HG03558 (cell line): ENCODE measurements at regions not wholly inside any gene's neighbourhood (a gene's known extent, or its start where the extent isn't known, plus 50 kb on each side); places are given as distances from the start of the nearest gene placed in this dataset.

Source experiments
- ATAC-seq: cut with Tn5 transposase; IDR thresholded peaks from one replicate; pipeline ENCODE4 v1.9.1; 2021; ENCODE audit warnings: moderate number of reproducible peaks; ENCODE audit not compliant: unreplicated experiment; ENCODE audit errors: extremely low read depth

- no peak for ATAC-seq
These were observed 215.0 kb upstream of the MYT1L start for GRCh38 chr2:2546046-2546445.

GRCh38 chr2:2542966-2543611, 212.0 kb upstream of the MYT1L start:
- ATAC-seq = no peak

DNA sequence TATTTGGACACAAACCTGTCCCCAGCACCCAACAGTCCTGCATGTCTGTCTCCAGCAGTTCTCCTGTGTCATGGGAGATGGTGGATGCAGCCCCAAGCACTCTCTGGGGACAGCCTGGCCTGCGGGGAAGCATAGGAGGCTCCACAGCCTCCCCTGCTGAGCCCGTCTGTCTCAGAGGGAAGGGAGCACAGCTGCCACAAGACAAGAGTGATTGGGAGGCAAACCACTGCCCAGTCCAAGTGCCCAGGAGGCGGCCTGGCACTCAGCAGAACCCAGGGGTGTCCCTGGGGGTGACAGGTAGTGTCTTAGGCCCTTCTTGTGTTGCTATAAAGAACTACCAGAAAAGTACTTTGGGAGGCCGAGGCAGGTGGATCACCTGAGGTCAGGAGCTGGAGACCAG, 211.2 kb upstream of the MYT1L start:
- ATAC-seq = no peak

DNA sequence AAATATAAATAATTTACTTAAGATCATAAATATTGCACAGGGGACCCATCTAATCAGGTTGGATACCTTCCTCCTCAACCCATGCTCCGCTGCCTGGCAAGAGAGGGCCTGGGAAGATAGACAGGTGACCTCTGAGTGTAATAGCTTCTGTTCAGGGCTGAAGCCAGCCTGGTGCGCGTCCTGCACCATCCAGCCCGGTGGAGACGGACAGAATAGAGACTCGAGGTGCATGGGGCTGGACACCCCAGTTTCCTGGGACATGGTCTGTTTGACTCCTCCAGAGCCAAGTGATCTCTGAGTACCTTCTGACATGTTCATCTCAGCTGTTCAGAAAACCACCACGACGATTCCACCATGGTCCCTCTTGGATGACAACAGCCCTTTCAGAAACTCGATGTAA, 209.3 kb upstream of the MYT1L start:
- ATAC-seq = no peak

GRCh38 chr2:2536416-2537056, 205.5 kb upstream of the MYT1L start:
- no peak for ATAC-seq

- no peak for ATAC-seq
These were observed 199.3 kb upstream of the MYT1L start for GRCh38 chr2:2530334-2530733.

DNA sequence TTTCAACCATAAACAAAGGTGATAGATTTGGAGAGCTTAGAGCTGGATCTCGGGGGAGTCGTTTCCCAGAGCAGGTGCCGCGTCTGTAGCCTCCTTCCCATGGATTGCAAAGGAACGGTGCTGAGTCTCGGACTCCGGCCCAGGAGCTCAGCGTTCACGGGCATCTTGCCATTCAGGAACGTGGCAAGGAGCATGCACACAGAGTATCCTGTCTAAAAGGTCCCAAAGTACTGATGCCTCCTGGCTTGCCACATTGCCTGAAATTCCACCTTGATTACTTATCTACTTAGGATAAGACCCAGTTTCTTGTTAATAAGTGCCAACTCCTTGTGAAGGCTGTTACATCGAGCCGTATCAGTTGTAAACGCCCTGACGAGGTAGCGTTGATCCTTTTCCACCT, 197.8 kb upstream of the MYT1L start:
- ATAC-seq = no peak

DNA sequence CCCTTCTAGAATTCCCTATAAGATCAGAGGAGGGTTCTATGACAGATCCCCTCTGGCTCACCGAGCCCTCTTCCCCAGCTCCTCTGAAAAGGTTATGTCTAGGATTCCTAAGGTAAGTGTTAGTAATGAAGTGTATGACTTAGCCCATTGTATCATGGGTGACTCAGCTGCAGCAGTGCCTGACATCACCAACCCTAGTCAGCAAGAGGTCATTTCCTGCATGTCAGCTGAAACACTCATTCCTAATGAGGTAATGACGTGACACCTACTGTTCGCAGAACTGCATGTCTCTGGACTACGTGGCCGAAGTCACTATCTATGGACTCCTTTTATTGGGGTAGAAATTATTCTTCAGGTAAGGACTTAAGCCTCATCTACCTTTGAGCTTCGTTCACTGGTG, 196.1 kb upstream of the MYT1L start:
- no peak for ATAC-seq

DNA sequence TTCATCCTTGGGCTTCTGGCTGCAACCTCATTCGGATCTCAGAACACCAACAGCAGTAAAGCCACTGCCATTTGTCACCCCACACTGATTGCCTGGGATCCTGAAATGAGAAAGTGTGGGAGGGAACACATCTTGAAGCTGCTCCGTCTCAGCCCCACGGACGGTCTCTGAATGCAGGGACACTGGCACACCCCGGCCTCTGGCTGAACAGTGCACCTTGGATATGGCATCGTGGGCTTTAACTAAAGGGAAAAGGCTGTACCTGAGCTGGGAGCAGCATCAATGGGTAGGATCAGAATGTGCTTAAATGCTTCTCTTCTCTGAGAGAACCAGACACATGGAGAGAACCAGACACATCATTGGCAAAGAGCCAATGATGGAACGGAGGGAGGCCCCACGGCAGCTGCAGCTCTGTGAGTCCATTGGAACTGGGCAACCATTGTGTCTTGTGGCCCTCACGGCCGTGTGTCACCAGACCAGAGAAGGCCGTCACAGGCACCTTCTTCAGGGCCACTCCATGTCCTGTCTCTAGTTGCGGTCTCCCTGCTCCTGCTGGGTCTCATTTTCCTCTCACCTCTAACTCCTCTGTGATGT, 193.4 kb upstream of the MYT1L start:
- ATAC-seq = no peak

DNA sequence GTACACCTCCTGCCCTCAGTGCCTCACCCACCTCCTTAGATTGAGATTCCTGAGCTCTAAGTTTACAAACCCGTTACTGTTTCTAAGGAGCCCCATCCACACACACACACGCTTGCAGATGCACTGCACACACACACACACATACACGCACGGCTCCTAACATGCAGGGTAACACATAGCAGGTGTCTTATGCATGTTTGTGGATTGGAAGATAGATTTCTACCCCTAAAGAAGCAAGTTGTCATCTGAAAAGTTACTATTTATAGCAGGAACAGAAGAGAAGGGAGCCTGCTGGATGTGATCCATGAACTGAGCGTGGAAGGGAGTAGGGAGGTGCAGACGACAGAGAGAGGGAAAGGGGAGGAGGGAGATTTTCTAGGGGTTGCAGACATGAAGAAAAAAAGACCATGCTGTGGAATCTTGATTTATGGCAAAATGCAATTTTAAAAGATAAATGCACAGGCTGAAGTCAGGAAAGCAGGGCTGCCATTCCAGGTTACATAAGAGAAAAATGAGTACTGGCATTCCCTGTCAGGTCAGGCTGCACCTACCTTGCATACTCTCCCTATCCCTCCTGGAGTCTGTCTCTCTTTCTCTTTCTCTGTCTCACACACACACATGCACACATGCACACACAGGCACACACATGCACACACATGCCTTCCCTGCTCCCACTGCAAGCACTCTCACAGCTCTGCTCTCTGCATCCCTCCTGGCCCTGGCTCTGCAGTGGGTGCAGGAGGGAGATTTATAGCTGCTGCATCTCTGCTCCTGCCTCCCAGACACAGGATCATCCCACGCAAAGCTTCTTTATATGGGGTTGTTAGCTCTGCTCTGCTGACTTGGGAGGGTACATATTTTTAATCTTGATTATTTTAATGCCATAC, 192.6 kb upstream of the MYT1L start:
- ATAC-seq = no peak

GRCh38 chr2:2520401-2520811, 189.3 kb upstream of the MYT1L start:
- ATAC-seq = no peak

DNA sequence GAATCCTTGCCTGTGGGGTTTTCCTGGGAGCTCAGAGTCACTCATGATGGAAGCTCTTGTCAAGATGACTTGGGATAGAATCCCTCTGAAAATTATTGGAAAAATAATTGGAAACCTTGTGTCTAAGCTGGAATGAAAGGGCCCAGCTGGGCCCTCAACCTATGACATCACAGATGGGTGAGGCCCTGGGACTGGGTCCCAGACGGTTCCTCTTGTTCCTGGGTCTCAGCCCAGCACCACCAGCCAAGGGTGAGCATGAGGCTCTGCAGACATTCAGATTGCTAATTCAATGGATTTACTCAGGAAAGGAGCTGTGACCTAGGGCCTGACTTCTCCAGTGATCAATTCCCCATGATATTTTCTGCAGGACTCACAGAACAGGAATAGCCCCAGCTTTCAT, 188.3 kb upstream of the MYT1L start:
- no peak for ATAC-seq

DNA sequence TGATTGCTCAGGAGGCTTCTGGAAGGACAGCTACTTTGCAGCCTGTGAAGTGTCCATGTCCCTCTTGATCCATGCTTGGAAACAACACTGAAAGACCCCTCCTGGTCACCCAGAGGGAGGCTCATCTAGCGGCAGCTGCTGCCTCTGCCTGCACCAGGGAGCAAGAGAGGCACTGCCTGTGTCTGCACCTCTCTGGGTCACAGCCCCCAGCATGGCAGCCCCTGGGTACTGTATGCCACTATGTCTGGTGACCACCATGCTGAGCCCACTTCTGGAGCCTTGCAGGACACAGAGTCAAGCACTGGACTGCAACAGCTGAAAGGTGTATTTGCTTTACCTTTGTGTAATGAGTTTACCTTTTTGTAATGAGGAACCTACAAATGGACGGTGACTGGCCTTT, 186.3 kb upstream of the MYT1L start:
- no peak for ATAC-seq

- ATAC-seq = no peak
These were observed 185.3 kb upstream of the MYT1L start for GRCh38 chr2:2516386-2516785.

DNA sequence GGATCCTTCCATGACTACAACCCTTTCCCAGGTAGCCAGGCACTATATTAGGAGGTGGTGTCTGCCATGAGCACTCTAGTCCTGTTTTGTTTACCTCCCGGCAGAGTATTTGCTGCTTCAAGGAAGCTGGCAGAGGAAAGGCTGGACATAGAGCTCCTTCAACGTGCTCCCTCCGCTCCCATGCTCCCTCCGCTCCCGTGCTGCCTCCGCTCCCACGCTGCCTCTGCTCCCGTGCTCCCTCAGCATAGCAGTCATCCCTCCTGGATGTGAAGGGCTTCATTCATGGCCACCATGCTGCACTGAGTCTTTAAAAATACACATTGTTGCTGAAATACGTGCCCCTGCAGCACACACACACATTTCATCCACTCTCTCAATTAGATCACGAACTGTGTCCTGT, 181.9 kb upstream of the MYT1L start:
- ATAC-seq = no peak

DNA sequence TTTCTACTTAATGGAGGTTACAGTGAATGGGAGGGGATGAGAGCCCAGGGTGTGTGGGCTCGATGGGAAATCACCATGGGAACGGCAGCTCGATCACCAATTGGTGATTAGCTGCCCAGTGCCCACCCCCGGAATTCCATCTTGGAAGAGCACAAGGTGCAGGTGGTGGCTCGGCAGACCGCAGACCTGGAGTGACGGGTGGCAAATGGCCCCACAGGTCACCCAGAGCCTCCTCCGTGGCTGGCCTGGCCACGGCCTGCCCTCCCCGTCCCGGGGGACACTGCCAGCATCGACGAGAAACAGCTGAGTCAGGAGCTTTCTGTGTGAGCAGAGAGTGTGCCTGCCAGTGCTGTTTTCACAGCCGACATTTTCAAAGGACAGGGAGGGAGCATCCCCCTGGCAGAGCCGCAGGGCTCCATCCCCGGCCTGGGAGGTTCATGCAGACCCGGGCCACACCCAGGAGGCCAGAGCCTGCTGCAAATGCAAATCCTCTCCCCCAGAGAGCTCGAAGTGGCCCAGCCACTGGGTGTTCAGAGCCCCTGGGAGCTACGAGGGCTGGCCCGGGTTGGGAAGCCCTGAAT, 176.4 kb upstream of the MYT1L start:
- no peak for ATAC-seq

GRCh38 chr2:2506536-2506935, 175.5 kb upstream of the MYT1L start:
- no peak for ATAC-seq

DNA sequence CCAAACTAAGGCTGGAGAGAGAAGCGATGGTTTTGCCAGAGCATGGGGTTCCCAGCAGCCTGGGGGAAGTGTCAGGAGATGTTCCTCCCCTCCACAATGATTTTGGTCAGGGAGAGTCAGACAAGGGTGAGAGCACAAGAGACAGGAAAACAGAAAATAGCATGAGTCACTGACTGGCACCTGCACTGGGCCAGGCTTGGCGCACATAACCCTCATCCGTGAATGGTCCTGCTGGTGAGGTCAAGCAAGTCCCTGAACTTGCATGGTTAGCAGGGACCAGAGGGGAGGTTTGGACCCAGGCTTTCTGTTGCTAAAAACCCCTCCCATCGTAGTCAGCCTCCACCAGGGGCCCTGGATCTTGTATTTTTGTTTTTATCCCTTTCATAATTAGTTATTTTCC, 174.5 kb upstream of the MYT1L start:
- ATAC-seq = no peak

DNA sequence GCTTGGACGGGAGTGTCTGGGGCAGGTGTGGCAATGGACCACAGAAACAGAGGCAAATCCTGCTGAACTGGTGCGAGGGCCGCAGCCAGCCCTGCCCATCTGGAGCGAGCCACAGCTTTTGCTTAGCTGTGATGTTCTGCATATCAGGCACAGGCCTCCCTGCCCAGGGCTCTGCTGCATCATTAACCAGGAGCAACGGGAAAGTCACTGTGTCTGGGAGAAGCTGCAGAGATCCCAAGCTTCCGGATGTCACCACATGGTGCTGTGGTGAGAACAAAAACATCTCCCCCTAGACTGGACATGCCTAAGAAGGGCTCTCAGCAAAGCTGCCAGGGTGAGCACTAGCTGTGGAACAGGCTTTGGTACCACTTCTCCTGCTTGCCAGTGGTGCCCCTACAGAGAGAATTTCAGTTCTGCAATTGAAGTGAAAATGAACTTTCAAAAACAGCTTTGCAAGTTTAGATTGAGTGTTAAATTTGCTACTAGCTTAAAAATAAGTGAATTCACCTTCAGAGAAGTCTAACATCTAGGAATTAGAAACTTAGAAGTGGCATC, 172.9 kb upstream of the MYT1L start:
- ATAC-seq = no peak

DNA sequence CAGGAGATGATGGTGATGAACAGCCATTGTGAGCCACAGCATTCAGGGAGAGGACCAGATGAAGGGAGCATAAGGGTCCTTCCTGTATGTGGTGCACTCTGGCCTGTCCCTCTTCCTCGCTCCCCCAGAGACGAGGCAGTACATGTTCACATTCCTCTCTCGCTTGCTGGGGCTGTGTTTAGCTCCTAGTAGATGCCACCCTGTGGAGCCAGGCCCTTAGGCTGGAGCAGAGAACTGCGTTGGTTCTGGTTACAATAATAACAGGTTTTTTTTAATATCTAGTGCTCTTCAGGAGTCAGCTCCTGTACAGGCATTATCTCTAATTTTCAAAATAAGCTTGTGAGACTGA, 171.1 kb upstream of the MYT1L start:
- ATAC-seq = no peak
